ENCODE measurements at regions not wholly inside any gene's neighbourhood (a gene's known extent, or its start where the extent isn't known, plus 50 kb on each side); places are given as distances from the start of the nearest gene placed in this dataset.

GRCh38 chr18:33837191-33837590 lies 259.2 kb downstream of the ASXL3 start:
- TF ChIP-seq ZFX (IDR thresholded peaks at IDR 0.05; ENCODE audit: borderline replicate concordance) (no peak), CTCF (IDR thresholded peaks at IDR 0.05) (no peak)
- no peak overlapping the region for H3K27ac ChIP-seq

GRCh38 chr18:33836564-33836963 lies 258.5 kb downstream of the ASXL3 start:
- no peak for TF ChIP-seq ZFX (IDR thresholded peaks at IDR 0.05; ENCODE audit: borderline replicate concordance)
- H3K27ac ChIP-seq = no peak overlapping the region

- no peak overlapping the region for H3K27ac ChIP-seq
- no peak for TF ChIP-seq CTCF (IDR thresholded peaks at IDR 0.05)
- TF ChIP-seq ZFX (IDR thresholded peaks at IDR 0.05; ENCODE audit: borderline replicate concordance) = no peak
Measured at GRCh38 chr18:33835419-33835818, 257.4 kb downstream of the ASXL3 start.

GRCh38 chr18:33833842-33834241 lies 255.8 kb downstream of the ASXL3 start:
- TF ChIP-seq ZFX (IDR thresholded peaks at IDR 0.05; ENCODE audit: borderline replicate concordance) (no peak), CTCF (IDR thresholded peaks at IDR 0.05) (peak; percentile 49)
- H3K27ac ChIP-seq = no peak overlapping the region

- peak overlapping the region; percentile 71; the same call in 1 of the 2 replicates for H3K27ac ChIP-seq
- TF ChIP-seq CTCF (IDR thresholded peaks at IDR 0.05) (no peak), ZFX (IDR thresholded peaks at IDR 0.05; ENCODE audit: borderline replicate concordance) (no peak)
Measured at GRCh38 chr18:33831424-33831823, 253.4 kb downstream of the ASXL3 start.

GRCh38 chr18:33830213-33830612 lies 252.2 kb downstream of the ASXL3 start:
- H3K27ac ChIP-seq = peak overlapping the region; percentile 71
- TF ChIP-seq CTCF (IDR thresholded peaks at IDR 0.05) = no peak
- TF ChIP-seq ZFX (IDR thresholded peaks at IDR 0.05; ENCODE audit: borderline replicate concordance) = no peak

GRCh38 chr18:33828949-33829348 lies 250.9 kb downstream of the ASXL3 start:
- peak overlapping the region; percentile 71 for H3K27ac ChIP-seq
- TF ChIP-seq ZFX (IDR thresholded peaks at IDR 0.05; ENCODE audit: borderline replicate concordance) (no peak), CTCF (IDR thresholded peaks at IDR 0.05) (no peak)

GRCh38 chr18:33826151-33826550 lies 248.1 kb downstream of the ASXL3 start:
- TF ChIP-seq ZFX (IDR thresholded peaks at IDR 0.05; ENCODE audit: borderline replicate concordance) (no peak), CTCF (IDR thresholded peaks at IDR 0.05) (no peak)

More at GRCh38 chr18:33826151-33826550, 248.1 kb downstream of the ASXL3 start:
- H3K27ac ChIP-seq = no peak overlapping the region
